Sigmoid colon (tissue), 6 donors: ENCODE measurements at regions not wholly inside any gene's neighbourhood (a gene's known extent, or its start where the extent isn't known, plus 50 kb on each side); places are given as distances from the start of the nearest gene placed in this dataset.

Experiments used
- DNase-seq: peaks from one replicate; pipeline ENCODE4 v3.0.0-alpha.2; 2019
- H3K27ac ChIP-seq, 4 donors: fragments of 200-600 bp; sonication (generic); one replicate each; pipeline ENCODE4 v1.5.1; 2016 to 2019; ENCODE audit warnings: mild to moderate bottlenecking in 1 of 4
- H3K27me3 ChIP-seq, 3 donors: fragments of 200-600 bp; sonication (generic); one replicate each; pipeline ENCODE4 v1.5.1; 2019; ENCODE audit warnings: mild to moderate bottlenecking in 1 of 3
- H3K36me3 ChIP-seq, 4 donors: fragments of 200-600 bp; sonication (generic); one replicate each; pipeline ENCODE4 v1.5.1; 2016 to 2019
- H3K4me1 ChIP-seq, 4 donors: fragments of 200-600 bp; sonication (generic); one replicate each; pipeline ENCODE4 v1.5.1; 2017 to 2019
- H3K4me3 ChIP-seq, 4 donors: fragments of 200-600 bp; sonication (generic); one replicate each; pipeline ENCODE4 v1.5.1; 2017 to 2019; ENCODE audit warnings: mild to moderate bottlenecking in 2 of 4, moderate library complexity in 1 of 4
- H3K9me3 ChIP-seq, 4 donors: fragments of 200-600 bp in 3 of 4; sonication (generic) in 3 of 4; one replicate each; pipeline versions ENCODE4 v1.5.1 to v1.6.1; 2013 to 2019
- CTCF ChIP-seq, 4 experiments: fragments of 450-650 bp in 3 of 4; fragments of 200-600 bp in 1 of 4; IDR thresholded peaks; one replicate each; pipeline ENCODE4 v1.5.1; 2016 to 2019; ENCODE audit warnings: antibody characterized with exemption in 4 of 4, mild to moderate bottlenecking in 3 of 4, moderate library complexity in 2 of 4
- EP300 ChIP-seq, 4 donors: sonication (generic); formaldehyde crosslinking; IDR thresholded peaks; one replicate each; pipeline ENCODE4 v1.6.1; 2017; ENCODE audit warnings: antibody characterized with exemption in 4 of 4
- POLR2A ChIP-seq, 2 donors: fragments of 450-650 bp; IDR thresholded peaks; one replicate each; pipeline ENCODE4 v1.6.1; 2016; ENCODE audit warnings: antibody characterized with exemption in 2 of 2, mild to moderate bottlenecking in 2 of 2, moderate library complexity in 2 of 2
- POLR2AphosphoS5 ChIP-seq, 4 donors: sonication (generic); formaldehyde crosslinking; IDR thresholded peaks; one replicate each; pipeline ENCODE4 v1.6.1; 2017; ENCODE audit warnings: antibody characterized with exemption in 4 of 4
- WGBS, 2 donors: extraction: QIAGEN DNeasy Blood & Tissue Kit; methylation state at CpG; one replicate each; pipeline ENCODE4 v1.1.7; 2013; 5-methylcytosine and 5-hydroxymethylcytosine counted together
- intact Hi-C: fragments of 100-400 bp; cut with DNase I; formaldehyde crosslinking; loops from one replicate; pipeline ENCODE4 v1.15.1; 2023
- donor health status: healthy with polysubstance abuse.
- donor health status: healthy.

- H3K9me3 ChIP-seq: no peaks in the 10 kb centered on the region
- H3K4me3 ChIP-seq: no peak overlapping the region
- H3K27me3 ChIP-seq: peaks cover 0 to 9% (median 4%) of the 10 kb centered on the region in 3 donors
- WGBS, 2 donors: 19 to 29% methylated on average over 3 of the region's 3 CpGs
- H3K36me3 ChIP-seq: no peaks in the 10 kb centered on the region
- H3K4me1 ChIP-seq: no peaks in the 10 kb centered on the region
- no peak for TF ChIP-seq POLR2AphosphoS5 (IDR thresholded peaks at IDR 0.05)
- TF ChIP-seq EP300 (IDR thresholded peaks at IDR 0.05): no peak
- TF ChIP-seq POLR2A (IDR thresholded peaks at IDR 0.05): no peak
- no peak for TF ChIP-seq CTCF (IDR thresholded peaks at IDR 0.05)
- intact Hi-C loops: no loop called here
- no peak overlapping the region for H3K27ac ChIP-seq
- no peak for DNase-seq
Observed at GRCh38 chr1:38451541-38451993, 405.0 kb upstream of the POU3F1 start.

- WGBS, 2 donors: 67 to 82% methylated on average over 10 of the region's 10 CpGs
- intact Hi-C loops: no loop called here
- TF ChIP-seq EP300 (IDR thresholded peaks at IDR 0.05): no peak
- no peak for TF ChIP-seq POLR2A (IDR thresholded peaks at IDR 0.05)
- no peak for TF ChIP-seq CTCF (IDR thresholded peaks at IDR 0.05)
- TF ChIP-seq POLR2AphosphoS5 (IDR thresholded peaks at IDR 0.05): no peak
Observed at GRCh38 chr1:38448893-38449292, 402.3 kb upstream of the POU3F1 start.

GRCh38 chr1:38446936-38447335 is 400.3 kb upstream of the POU3F1 start:
- Histone ChIP-seq H3K9me3 (no peaks in the 10 kb centered on the region), H3K27me3 (peaks cover 4 to 23% (median 19%) of the 10 kb centered on the region in 3 donors), H3K4me1 (no peaks in the 10 kb centered on the region), H3K36me3 (no peaks in the 10 kb centered on the region), H3K4me3 (no peak overlapping the region), H3K27ac (no peak overlapping the region)
- DNase-seq: no peak
- TF ChIP-seq POLR2A (IDR thresholded peaks at IDR 0.05) (no peak), CTCF (IDR thresholded peaks at IDR 0.05) (no peak), EP300 (IDR thresholded peaks at IDR 0.05) (no peak), POLR2AphosphoS5 (IDR thresholded peaks at IDR 0.05) (no peak)
- intact Hi-C loops: no loop called here
- WGBS, 2 donors: 76 to 85% methylated on average over 4 of the region's 4 CpGs

More at GRCh38 chr1:38448893-38449292, 402.3 kb upstream of the POU3F1 start:
- Histone ChIP-seq H3K9me3 (no peaks in the 10 kb centered on the region), H3K27me3 (peaks cover 4 to 23% (median 15%) of the 10 kb centered on the region in 3 donors), H3K4me3 (no peak overlapping the region), H3K36me3 (no peaks in the 10 kb centered on the region), H3K27ac (no peak overlapping the region), H3K4me1 (no peaks in the 10 kb centered on the region)
- no peak for DNase-seq

- peaks cover 4 to 23% (median 19%) of the 10 kb centered on the region in 3 donors for H3K27me3 ChIP-seq
- DNase-seq: no peak
Observed at GRCh38 chr1:38444770-38445442, 398.3 kb upstream of the POU3F1 start.

More at GRCh38 chr1:38444770-38445442, 398.3 kb upstream of the POU3F1 start:
- intact Hi-C loops: no loop called here
- Histone ChIP-seq H3K4me1 (no peaks in the 10 kb centered on the region), H3K27ac (no peak overlapping the region), H3K4me3 (no peak overlapping the region), H3K36me3 (no peaks in the 10 kb centered on the region), H3K9me3 (peaks cover 0 to 7% (median 0%) of the 10 kb centered on the region in 4 donors)
- TF ChIP-seq EP300 (IDR thresholded peaks at IDR 0.05) (no peak), POLR2AphosphoS5 (IDR thresholded peaks at IDR 0.05) (no peak), CTCF (IDR thresholded peaks at IDR 0.05) (no peak), POLR2A (IDR thresholded peaks at IDR 0.05) (no peak)
- 47 to 55% methylated on average over 16 of the region's 16 CpGs for WGBS, 2 donors
